ENCODE measurements at regions not wholly inside any gene's neighbourhood (a gene's known extent, or its start where the extent isn't known, plus 50 kb on each side); places are given as distances from the start of the nearest gene placed in this dataset.

GRCh38 chr10:43735907-43736306 lies 87.2 kb upstream of the ZNF32 start:
- CTCF ChIA-PET = interaction anchor here (1.1 to 1.4 kb wide), 4 partner anchors 11 to 72 kb away, joined by 3 to 5 read pairs (median 3); no protein-coding TSS in a partner anchor

GRCh38 chr10:43734716-43735115 lies 86.0 kb upstream of the ZNF32 start:
- H3K27me3 ChIP-seq (ENCODE audit: control insufficient read depth, insufficient read depth, low read length) = no peaks in the 10 kb centered on the region
- POLR2A ChIA-PET = no interaction called here
- no peak overlapping the region for H3K4me3 ChIP-seq (ENCODE audit: low read depth, low read length)
- no peak for DNase-seq (ENCODE audit: low read depth)
- TF ChIP-seq CTCF (IDR thresholded peaks at IDR 0.05; ENCODE audit: insufficient read depth, low read depth, low read length) = no peak
- no peaks in the 10 kb centered on the region for H3K36me3 ChIP-seq (ENCODE audit: control insufficient read depth, insufficient read depth, low read length)
- CTCF ChIA-PET = interaction anchor here (1.1 to 1.4 kb wide), 4 partner anchors 10 to 73 kb away, joined by 3 to 5 read pairs (median 3); no protein-coding TSS in a partner anchor

More at GRCh38 chr10:43735907-43736306, 87.2 kb upstream of the ZNF32 start:
- TF ChIP-seq CTCF (IDR thresholded peaks at IDR 0.05; ENCODE audit: insufficient read depth, low read depth, low read length) = no peak
- no peak for DNase-seq (ENCODE audit: low read depth)
- POLR2A ChIA-PET = no interaction called here
- Histone ChIP-seq H3K27me3 (ENCODE audit: control insufficient read depth, insufficient read depth, low read length) (no peaks in the 10 kb centered on the region), H3K4me3 (ENCODE audit: low read depth, low read length) (no peak overlapping the region), H3K36me3 (ENCODE audit: control insufficient read depth, insufficient read depth, low read length) (no peaks in the 10 kb centered on the region)

GRCh38 chr10:43731486-43731885 lies 82.8 kb upstream of the ZNF32 start:
- Histone ChIP-seq H3K36me3 (ENCODE audit: control insufficient read depth, insufficient read depth, low read length) (no peaks in the 10 kb centered on the region), H3K27me3 (ENCODE audit: control insufficient read depth, insufficient read depth, low read length) (no peaks in the 10 kb centered on the region), H3K4me3 (ENCODE audit: low read depth, low read length) (no peak overlapping the region)
- ChIA-PET POLR2A (no interaction called here), CTCF (interaction anchor here (0.6 kb wide), 1 partner anchor 562 kb away, joined by 3 read pairs; no protein-coding TSS in a partner anchor)
- TF ChIP-seq CTCF (IDR thresholded peaks at IDR 0.05; ENCODE audit: insufficient read depth, low read depth, low read length) = no peak
- no peak for DNase-seq (ENCODE audit: low read depth)

GRCh38 chr10:43728425-43728824 lies 79.7 kb upstream of the ZNF32 start:
- DNase-seq (ENCODE audit: low read depth) = no peak
- ChIA-PET CTCF (no interaction called here), POLR2A (no interaction called here)
- no peak for TF ChIP-seq CTCF (IDR thresholded peaks at IDR 0.05; ENCODE audit: insufficient read depth, low read depth, low read length)
- Histone ChIP-seq H3K36me3 (ENCODE audit: control insufficient read depth, insufficient read depth, low read length) (no peaks in the 10 kb centered on the region), H3K4me3 (ENCODE audit: low read depth, low read length) (no peak overlapping the region), H3K27me3 (ENCODE audit: control insufficient read depth, insufficient read depth, low read length) (no peaks in the 10 kb centered on the region)

GRCh38 chr10:43727935-43728334 lies 79.3 kb upstream of the ZNF32 start:
- Histone ChIP-seq H3K27me3 (ENCODE audit: control insufficient read depth, insufficient read depth, low read length) (no peaks in the 10 kb centered on the region), H3K36me3 (ENCODE audit: control insufficient read depth, insufficient read depth, low read length) (no peaks in the 10 kb centered on the region), H3K4me3 (ENCODE audit: low read depth, low read length) (no peak overlapping the region)
- POLR2A ChIA-PET = no interaction called here
- no peak for DNase-seq (ENCODE audit: low read depth)
- CTCF ChIA-PET = no interaction called here
- no peak for TF ChIP-seq CTCF (IDR thresholded peaks at IDR 0.05; ENCODE audit: insufficient read depth, low read depth, low read length)
